ENCODE measurements at regions not wholly inside any gene's neighbourhood (a gene's known extent, or its start where the extent isn't known, plus 50 kb on each side); places are given as distances from the start of the nearest gene placed in this dataset.

DNA sequence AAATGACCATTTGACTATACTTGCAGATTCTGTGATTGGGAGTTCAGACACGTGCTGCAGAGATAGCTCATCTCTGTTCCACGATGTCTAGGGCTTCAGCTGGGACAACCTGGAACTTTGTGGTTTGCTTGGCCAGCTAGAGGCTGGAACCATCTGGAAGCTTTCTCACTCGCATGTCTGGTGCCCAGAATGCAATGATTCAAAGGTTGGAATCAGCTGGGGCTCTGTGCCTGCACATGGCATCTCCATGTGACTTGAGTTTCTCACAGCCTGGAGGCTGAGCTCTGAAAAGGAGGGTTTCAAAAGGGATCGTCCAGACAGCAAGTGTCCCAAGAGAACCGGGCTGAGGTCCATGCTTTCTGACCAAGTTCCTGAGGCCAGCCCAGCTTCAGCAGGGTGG lies 465.2 kb downstream of the GADD45G start:
- Histone ChIP-seq H2BK5ac (ENCODE audit: low read depth, low read length) (no peak overlapping the region), H3K56ac (replicated peaks; ENCODE audit: insufficient read length, low read depth, low read length) (no peak overlapping the region), H2BK15ac (ENCODE audit: low read length) (no peak overlapping the region), H3K4me1 (replicated peaks in 1 of 4; ENCODE audit: control insufficient read depth in 3 of 4, insufficient read depth in 4 of 4, low read length in 3 of 4) (no peaks in the 10 kb centered on the region), H3K14ac (ENCODE audit: insufficient read length) (no peak overlapping the region), H4K20me1 (replicated peaks in 1 of 2; ENCODE audit: control insufficient read depth in 1 of 2, insufficient read depth in 2 of 2, low read length in 2 of 2) (no peaks in the 10 kb centered on the region), H3K4me3 (ENCODE audit: extremely low read depth in 1 of 4, insufficient read depth in 2 of 4, low read depth in 3 of 4, low read length in 4 of 4) (no peak overlapping the region), H3K79me2 (ENCODE audit: control insufficient read depth in 1 of 2, insufficient read depth in 2 of 2, low read length in 2 of 2) (no peaks in the 10 kb centered on the region), H3K27ac (ENCODE audit: low read depth, low read length) (no peak overlapping the region), H2BK120ac (replicated peaks; ENCODE audit: low read depth, low read length) (no peak overlapping the region), H2BK20ac (ENCODE audit: low read length) (no peak overlapping the region), H3K23ac (ENCODE audit: insufficient read length) (no peak overlapping the region), H3K4me2 (ENCODE audit: insufficient read depth in 1 of 2, low read depth in 2 of 2, low read length in 2 of 2) (no peak overlapping the region), H4K91ac (replicated peaks; ENCODE audit: insufficient read length, low read length) (no peak overlapping the region), H3K18ac (ENCODE audit: extremely low read depth, low read length) (no peak overlapping the region), H3K27me3 (replicated peaks in 1 of 4; ENCODE audit: control insufficient read depth in 3 of 4, extremely low read depth in 1 of 4, insufficient read depth in 3 of 4, low read length in 3 of 4) (no peaks in the 10 kb centered on the region; a peak in 1 of 7 replicates), H3K4ac (replicated peaks; ENCODE audit: insufficient read length, low read depth, low read length) (no peak overlapping the region), H4K8ac (ENCODE audit: extremely low read depth, insufficient read depth, low read length) (no peak overlapping the region), H2AFZ (ENCODE audit: low read length) (no peak overlapping the region), H3K36me3 (ENCODE audit: control insufficient read depth in 2 of 4, insufficient read depth in 4 of 4, low read length in 3 of 4) (no peaks in the 10 kb centered on the region), H4K5ac (ENCODE audit: insufficient read length, low read depth, low read length) (no peak overlapping the region), H2AK5ac (ENCODE audit: low read depth, low read length) (no peak overlapping the region), H3K9me3 (ENCODE audit: insufficient read depth in 2 of 2, low read depth in 1 of 2, low read length in 1 of 2) (no peaks in the 10 kb centered on the region), H3K23me2 (ENCODE audit: low read depth, low read length) (no peaks in the 10 kb centered on the region), H2BK12ac (ENCODE audit: low read depth, low read length) (no peak overlapping the region), H3K9ac (replicated peaks in 1 of 4; ENCODE audit: extremely low read depth in 1 of 4, low read depth in 3 of 4, low read length in 3 of 4) (no peak overlapping the region), H3K79me1 (ENCODE audit: low read depth, low read length) (no peaks in the 10 kb centered on the region)
- ChIA-PET CTCF (ENCODE audit: partially characterized antibody) (interaction anchor here (0.8 to 3.1 kb wide), 5 partner anchors 14 to 472 kb away, joined by 3 to 15 read pairs (median 4); no protein-coding TSS in a partner anchor), POLR2A (ENCODE audit: partially characterized antibody) (no interaction called here)
- WGBS, 2 experiments (ENCODE audit: extremely low coverage in 1 of 2, insufficient coverage in 1 of 2, insufficient read length in 1 of 2, insufficient replicate concordance in 2 of 2, low coverage in 1 of 2, low lambda C conversion rate in 2 of 2, missing lambda C conversion rate in 1 of 2): 93% methylated on average over 5 of the region's 5 CpGs; no CpG with 5 or more reads in 1 of the 2 experiments
- FAIRE-seq: no peak
- no peak for DNase-seq (ENCODE audit: low read depth in 1 of 2, low spot score in 2 of 2)
- TF ChIP-seq POU5F1 (IDR thresholded peaks at IDR 0.05; ENCODE audit: low read depth, low read length): no peak
- no peak for TF ChIP-seq BACH1 (IDR thresholded peaks at IDR 0.05; ENCODE audit: low read length)
- no peak for TF ChIP-seq BCL11A (IDR thresholded peaks at IDR 0.05; ENCODE audit: low read depth in 2 of 2, low read length in 2 of 2)
- TF ChIP-seq, protein P1, sequence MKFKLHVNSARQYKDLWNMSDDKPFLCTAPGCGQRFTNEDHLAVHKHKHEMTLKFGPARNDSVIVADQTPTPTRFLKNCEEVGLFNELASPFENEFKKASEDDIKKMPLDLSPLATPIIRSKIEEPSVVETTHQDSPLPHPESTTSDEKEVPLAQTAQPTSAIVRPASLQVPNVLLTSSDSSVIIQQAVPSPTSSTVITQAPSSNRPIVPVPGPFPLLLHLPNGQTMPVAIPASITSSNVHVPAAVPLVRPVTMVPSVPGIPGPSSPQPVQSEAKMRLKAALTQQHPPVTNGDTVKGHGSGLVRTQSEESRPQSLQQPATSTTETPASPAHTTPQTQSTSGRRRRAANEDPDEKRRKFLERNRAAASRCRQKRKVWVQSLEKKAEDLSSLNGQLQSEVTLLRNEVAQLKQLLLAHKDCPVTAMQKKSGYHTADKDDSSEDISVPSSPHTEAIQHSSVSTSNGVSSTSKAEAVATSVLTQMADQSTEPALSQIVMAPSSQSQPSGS (IDR thresholded peaks at IDR 0.05; ENCODE audit: low read length): no peak
- TF ChIP-seq, protein P2, sequence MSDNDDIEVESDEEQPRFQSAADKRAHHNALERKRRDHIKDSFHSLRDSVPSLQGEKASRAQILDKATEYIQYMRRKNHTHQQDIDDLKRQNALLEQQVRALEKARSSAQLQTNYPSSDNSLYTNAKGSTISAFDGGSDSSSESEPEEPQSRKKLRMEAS (IDR thresholded peaks at IDR 0.05): no peak
- TF ChIP-seq KDM1A (IDR thresholded peaks at IDR 0.05; ENCODE audit: borderline replicate concordance, low read length): no peak
- TF ChIP-seq KDM5A (IDR thresholded peaks at IDR 0.05; ENCODE audit: low read length): no peak
- no peak for TF ChIP-seq SAP30 (IDR thresholded peaks at IDR 0.05; ENCODE audit: insufficient read depth, insufficient replicate concordance, low read length)
- TF ChIP-seq RAD21 (IDR thresholded peaks at IDR 0.05 in 1 of 2, conservative IDR thresholded peaks at IDR 0.05 in 1 of 2; ENCODE audit: low read depth in 2 of 2, low read length in 2 of 2): no peak
- TF ChIP-seq SIN3A (conservative IDR thresholded peaks at IDR 0.05 in 1 of 2, IDR thresholded peaks at IDR 0.05 in 1 of 2; ENCODE audit: low read depth in 1 of 2, low read length in 2 of 2): no peak
- no peak for TF ChIP-seq JUND (IDR thresholded peaks at IDR 0.05; ENCODE audit: low read length)
- no peak for TF ChIP-seq SIRT6 (IDR thresholded peaks at IDR 0.05; ENCODE audit: low read length)
- TF ChIP-seq CHD2 (IDR thresholded peaks at IDR 0.05; ENCODE audit: low read length): no peak

Data from H1 (cell line).